Spleen (tissue), 11 donors: ENCODE measurements at regions not wholly inside any gene's neighbourhood (a gene's known extent, or its start where the extent isn't known, plus 50 kb on each side); places are given as distances from the start of the nearest gene placed in this dataset.
A peak's percentile ranks its signal among the peaks of the same experiment; 100 is the strongest.

ENCODE experiments used
- DNase-seq: peaks from one replicate; pipeline ENCODE4 v3.0.0-alpha.2; 2020
- H3K27ac ChIP-seq, 8 donors: fragments of 200-600 bp; sonication (generic) in 7 of 8; 1 replicate in 4 of 8; 2 replicates in 4 of 8; pipeline versions ENCODE4 v1.5.0 to v1.8.0; 2016 to 2021; ENCODE audit warnings: inconsistent platforms in 4 of 8, mild to moderate bottlenecking in 4 of 8, moderate library complexity in 1 of 8
- H3K27me3 ChIP-seq, 7 donors: fragments of 200-600 bp; sonication (generic) in 6 of 7; replicated peaks in 1 of 7; 1 replicate in 4 of 7; 2 replicates in 3 of 7; pipeline versions ENCODE4 v1.5.0 to v1.8.0; 2016 to 2021; ENCODE audit warnings: inconsistent platforms in 3 of 7, mild to moderate bottlenecking in 1 of 7
- H3K36me3 ChIP-seq, 6 donors: fragments of 200-600 bp; sonication (generic) in 5 of 6; 1 replicate in 4 of 6; 2 replicates in 2 of 6; pipeline versions ENCODE4 v1.5.0 to v1.8.0; 2016 to 2021; ENCODE audit warnings: inconsistent platforms in 2 of 6
- H3K4me1 ChIP-seq, 6 donors: fragments of 200-600 bp; sonication (generic) in 5 of 6; 1 replicate in 3 of 6; 2 replicates in 3 of 6; pipeline versions ENCODE4 v1.5.0 to v1.8.0; 2016 to 2021; ENCODE audit warnings: inconsistent platforms in 3 of 6
- H3K4me3 ChIP-seq, 8 donors: fragments of 200-600 bp; sonication (generic) in 7 of 8; 1 replicate in 4 of 8; 2 replicates in 4 of 8; pipeline versions ENCODE4 v1.5.0 to v1.8.0; 2016 to 2021; ENCODE audit warnings: inconsistent platforms in 4 of 8, mild to moderate bottlenecking in 4 of 8, moderate library complexity in 2 of 8
- H3K9me3 ChIP-seq, 8 donors: fragments of 200-600 bp; sonication (generic) in 7 of 8; 1 replicate in 4 of 8; 2 replicates in 4 of 8; pipeline versions ENCODE4 v1.5.0 to v1.8.0; 2016 to 2021; ENCODE audit warnings: inconsistent platforms in 4 of 8
- POLR2A ChIP-seq, 3 donors: fragments of 450-650 bp; IDR thresholded peaks; one replicate each; pipeline ENCODE4 v1.5.1; 2017; ENCODE audit warnings: antibody characterized with exemption in 3 of 3, mild to moderate bottlenecking in 1 of 3
- POLR2AphosphoS5 ChIP-seq, 3 donors: sonication (generic); formaldehyde crosslinking; IDR thresholded peaks; one replicate each; pipeline ENCODE4 v1.5.1; 2017; ENCODE audit warnings: antibody characterized with exemption in 3 of 3
- WGBS, 5 donors: extraction: QIAGEN DNeasy Blood & Tissue Kit in 3 of 5; methylation state at CpG; one replicate each; pipeline versions ENCODE4 v1.1.5 to v1.1.7; 2013 to 2018; 5-methylcytosine and 5-hydroxymethylcytosine counted together
- intact Hi-C: fragments of 100-400 bp; cut with DNase I; formaldehyde crosslinking; loops from one replicate; pipeline ENCODE4 v1.15.0; 2023; ENCODE audit warnings: low total_unique reads
- TF ChIP-seq, protein P1 (sequence below), 11 experiments: fragments of 200-600 bp in 7 of 11; fragments of 450-650 bp in 4 of 11; sonication (generic) in 4 of 11; IDR thresholded peaks in 8 of 11; conservative IDR thresholded peaks in 3 of 11; 1 replicate in 7 of 11; 2 replicates in 4 of 11; pipeline versions ENCODE4 v1.4.0 to v1.8.0; 2016 to 2021; ENCODE audit warnings: antibody characterized with exemption in 11 of 11, inconsistent platforms in 4 of 11, mild to moderate bottlenecking in 1 of 11
- donor health status: healthy with polysubstance abuse.
- donor health status: DM: no; HTN: no; CAD: no; lungs with moderate emphysema.
- donor health status: DM: no; HTN: no; CAD: no.
- donor health status: Bipolar disorder and iron deficiency.
- donor health status: healthy.
- donor health status: DM: no; HTN: no; CAD: no.
- donor health status: DM: yes; HTN: yes; CAD: no.

DNA sequence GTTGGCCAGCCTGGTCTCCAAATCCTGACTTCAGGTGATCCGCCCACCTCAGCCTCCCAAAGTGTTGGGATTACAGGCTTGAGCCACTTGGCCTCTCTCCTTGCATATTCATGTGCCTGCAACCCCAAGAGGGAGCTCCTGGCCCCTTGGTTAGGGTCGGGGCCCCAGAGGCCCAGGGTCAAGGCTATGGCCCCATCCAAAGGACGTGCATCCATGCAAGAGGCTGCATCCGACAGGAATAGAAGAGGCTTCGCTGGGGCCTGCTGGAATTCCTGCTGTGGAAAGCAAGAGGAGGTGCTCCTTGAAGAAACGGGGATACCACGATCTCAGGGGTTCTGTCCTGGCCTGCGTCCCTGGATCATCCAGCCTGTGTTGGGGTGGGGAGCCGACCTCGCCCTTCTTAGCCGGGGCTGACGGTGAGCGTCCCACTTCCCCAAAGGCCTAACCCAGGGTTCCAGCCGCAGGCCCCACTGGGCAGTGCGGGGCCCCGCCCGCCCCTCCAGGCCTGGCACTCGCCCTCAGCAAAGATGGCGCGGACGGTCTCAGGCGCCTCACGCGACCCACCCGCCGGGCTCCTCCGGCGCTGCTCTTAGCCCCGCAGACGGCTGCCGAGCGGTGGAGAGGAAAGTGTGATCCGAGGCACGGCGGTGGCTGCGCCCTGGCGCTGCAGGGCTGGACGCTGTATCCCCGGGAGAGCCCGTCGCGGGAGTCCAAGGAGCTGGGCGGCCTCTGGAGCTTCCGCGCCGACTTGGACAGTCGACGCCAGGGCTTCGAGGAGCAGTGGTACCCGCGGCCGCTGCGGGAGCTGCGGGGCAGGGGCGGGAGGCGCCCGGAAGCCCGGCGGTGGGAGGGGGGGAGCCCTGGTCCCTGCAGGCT, 54.7 kb downstream of the ZNF727 start:
- peak; percentile 63 for DNase-seq
- H3K4me1 ChIP-seq = no peaks in the 10 kb centered on the region
- H3K27ac ChIP-seq = no peak overlapping the region
- peaks cover 0 to 88% (median 25%) of the 10 kb centered on the region in 8 donors for H3K9me3 ChIP-seq
- intact Hi-C loops = no loop called here
- WGBS, 5 donors = 30 to 53% (median 40%) methylated on average over 33 to 59 of the region's 59 CpGs
- TF ChIP-seq POLR2AphosphoS5 (IDR thresholded peaks at IDR 0.05) (no peak), POLR2A (IDR thresholded peaks at IDR 0.05) (no peak)
- TF ChIP-seq, protein P1, sequence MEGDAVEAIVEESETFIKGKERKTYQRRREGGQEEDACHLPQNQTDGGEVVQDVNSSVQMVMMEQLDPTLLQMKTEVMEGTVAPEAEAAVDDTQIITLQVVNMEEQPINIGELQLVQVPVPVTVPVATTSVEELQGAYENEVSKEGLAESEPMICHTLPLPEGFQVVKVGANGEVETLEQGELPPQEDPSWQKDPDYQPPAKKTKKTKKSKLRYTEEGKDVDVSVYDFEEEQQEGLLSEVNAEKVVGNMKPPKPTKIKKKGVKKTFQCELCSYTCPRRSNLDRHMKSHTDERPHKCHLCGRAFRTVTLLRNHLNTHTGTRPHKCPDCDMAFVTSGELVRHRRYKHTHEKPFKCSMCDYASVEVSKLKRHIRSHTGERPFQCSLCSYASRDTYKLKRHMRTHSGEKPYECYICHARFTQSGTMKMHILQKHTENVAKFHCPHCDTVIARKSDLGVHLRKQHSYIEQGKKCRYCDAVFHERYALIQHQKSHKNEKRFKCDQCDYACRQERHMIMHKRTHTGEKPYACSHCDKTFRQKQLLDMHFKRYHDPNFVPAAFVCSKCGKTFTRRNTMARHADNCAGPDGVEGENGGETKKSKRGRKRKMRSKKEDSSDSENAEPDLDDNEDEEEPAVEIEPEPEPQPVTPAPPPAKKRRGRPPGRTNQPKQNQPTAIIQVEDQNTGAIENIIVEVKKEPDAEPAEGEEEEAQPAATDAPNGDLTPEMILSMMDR (IDR thresholded peaks at IDR 0.05 in 8 of 11, conservative IDR thresholded peaks at IDR 0.05 in 3 of 11) = no peak
- no peak overlapping the region for H3K4me3 ChIP-seq
- H3K27me3 ChIP-seq = no peaks in the 10 kb centered on the region
- no peaks in the 10 kb centered on the region for H3K36me3 ChIP-seq

DNA sequence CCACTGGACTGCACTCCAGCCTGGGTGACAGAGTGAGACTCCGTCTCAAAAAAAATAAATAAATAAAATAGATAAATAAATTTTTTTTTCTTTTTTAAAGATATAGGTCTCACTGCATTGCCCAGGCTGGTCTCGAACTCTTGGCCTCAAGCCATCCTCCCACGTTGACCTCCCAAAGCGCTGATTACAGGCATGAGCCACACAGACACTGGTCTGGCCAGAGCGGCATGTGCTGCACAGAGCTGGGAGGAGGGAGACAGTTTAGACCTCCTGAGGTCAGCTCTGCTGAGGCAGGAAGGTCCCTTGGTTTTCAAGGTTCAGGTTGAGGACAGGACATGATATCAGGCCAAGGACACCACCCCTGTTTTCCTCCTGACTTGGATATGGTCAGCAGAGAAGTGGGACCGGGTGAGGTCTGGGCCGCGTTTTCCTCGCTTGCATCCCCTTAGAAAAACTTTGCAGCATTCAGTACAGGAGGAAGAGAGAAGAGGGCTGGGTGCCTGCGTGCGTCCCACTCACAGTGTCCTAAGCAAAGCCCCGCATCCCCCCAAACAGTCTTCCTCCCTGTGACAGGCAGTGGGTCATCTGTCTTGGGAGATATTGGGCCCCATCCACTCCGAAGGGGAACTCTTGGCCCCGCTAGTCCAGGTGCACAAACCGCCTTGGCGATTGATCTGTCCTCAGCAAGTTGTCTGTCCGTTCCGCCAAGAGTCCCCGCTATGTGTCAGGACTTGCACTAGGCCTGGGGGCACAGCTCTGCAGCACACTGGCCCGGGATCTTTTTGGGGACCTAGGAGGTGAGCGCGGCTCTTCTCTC, 56.1 kb downstream of the ZNF727 start:
- Histone ChIP-seq H3K9me3 (peaks cover 0 to 73% (median 20%) of the 10 kb centered on the region in 8 donors), H3K27me3 (no peaks in the 10 kb centered on the region), H3K27ac (no peak overlapping the region), H3K4me3 (no peak overlapping the region), H3K36me3 (no peaks in the 10 kb centered on the region), H3K4me1 (no peaks in the 10 kb centered on the region)
- 86 to 95% (median 94%) methylated on average over 19 to 22 of the region's 22 CpGs for WGBS, 5 donors
- DNase-seq = no peak
- TF ChIP-seq POLR2AphosphoS5 (IDR thresholded peaks at IDR 0.05) = no peak
- TF ChIP-seq POLR2A (IDR thresholded peaks at IDR 0.05) = no peak
- intact Hi-C loops = no loop called here

DNA sequence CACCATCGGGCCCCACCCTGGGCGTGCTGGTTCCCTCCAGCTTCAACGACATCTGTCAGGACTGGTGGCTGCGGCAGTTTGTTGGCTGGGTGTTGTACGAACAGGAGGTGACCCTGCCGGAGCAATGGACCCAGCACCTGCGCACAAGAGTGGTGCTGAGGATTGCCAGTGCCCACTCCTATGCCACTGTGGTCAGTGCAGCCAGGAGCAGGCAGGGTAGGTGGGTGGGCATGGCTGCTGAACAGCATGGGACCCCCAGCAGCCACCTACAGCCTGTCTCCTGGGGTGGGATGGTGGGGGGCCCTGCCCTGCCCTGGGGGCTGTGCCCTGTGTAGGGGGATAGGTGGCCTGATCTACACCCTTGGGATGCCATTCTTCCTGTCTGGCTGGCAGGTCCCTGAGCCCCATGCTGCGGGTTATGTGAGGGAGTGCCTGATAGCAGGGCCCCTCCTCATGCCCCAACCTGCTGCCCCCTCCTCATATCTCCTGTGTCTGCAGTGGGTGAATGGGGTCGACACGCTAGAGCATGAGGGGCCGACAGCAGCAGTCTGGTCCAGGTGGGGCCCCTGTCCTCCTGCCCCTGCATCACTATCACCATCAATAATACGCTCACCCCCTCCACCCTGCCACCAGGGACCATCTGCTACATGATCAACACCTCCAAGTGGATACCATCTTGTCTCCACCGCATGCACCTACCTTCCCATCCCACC, 56.9 kb downstream of the ZNF727 start:
- TF ChIP-seq POLR2A (IDR thresholded peaks at IDR 0.05) = no peak
- TF ChIP-seq POLR2AphosphoS5 (IDR thresholded peaks at IDR 0.05) = no peak
- TF ChIP-seq, protein P1 (IDR thresholded peaks at IDR 0.05 in 8 of 11, conservative IDR thresholded peaks at IDR 0.05 in 3 of 11) = no peak
- no peaks in the 10 kb centered on the region for H3K36me3 ChIP-seq
- intact Hi-C loops = no loop called here
- no peak for DNase-seq
- H3K27me3 ChIP-seq = no peaks in the 10 kb centered on the region
- no peaks in the 10 kb centered on the region for H3K4me1 ChIP-seq
- H3K9me3 ChIP-seq = peaks cover 0 to 66% (median 20%) of the 10 kb centered on the region in 8 donors
- H3K4me3 ChIP-seq = no peak overlapping the region
- 80 to 87% (median 85%) methylated on average over 8 to 13 of the region's 13 CpGs for WGBS, 5 donors
- no peak overlapping the region for H3K27ac ChIP-seq

- no peak for TF ChIP-seq POLR2AphosphoS5 (IDR thresholded peaks at IDR 0.05)
- TF ChIP-seq, protein P1 (IDR thresholded peaks at IDR 0.05 in 8 of 11, conservative IDR thresholded peaks at IDR 0.05 in 3 of 11) = no peak
- TF ChIP-seq POLR2A (IDR thresholded peaks at IDR 0.05) = no peak
- 78 to 83% (median 79%) methylated on average over 14 of the region's 14 CpGs for WGBS, 5 donors
- intact Hi-C loops = no loop called here
- H3K27ac ChIP-seq = no peak overlapping the region
- peaks cover 0 to 58% (median 22%) of the 10 kb centered on the region in 8 donors for H3K9me3 ChIP-seq
- no peak overlapping the region for H3K4me3 ChIP-seq
- no peaks in the 10 kb centered on the region for H3K36me3 ChIP-seq
- H3K4me1 ChIP-seq = no peaks in the 10 kb centered on the region
- H3K27me3 ChIP-seq = no peaks in the 10 kb centered on the region
- peak; percentile 50 for DNase-seq
These were observed 57.6 kb downstream of the ZNF727 start for GRCh38 chr7:64102656-64103400.
